AG04450 (cell line): ENCODE measurements at regions not wholly inside any gene's neighbourhood (a gene's known extent, or its start where the extent isn't known, plus 50 kb on each side); places are given as distances from the start of the nearest gene placed in this dataset.

ENCODE experiments used
- CTCF ChIA-PET: fragments of 300-600, 350-600 bp; formaldehyde crosslinking; extraction: SDS; loops from one replicate; lab custom pipeline; 2022; ENCODE audit warnings: antibody characterized with exemption, inconsistent platforms; lab: Charles Lee
- POLR2A ChIA-PET: fragments of 350-600 bp; formaldehyde crosslinking; extraction: SDS; loops from one replicate; lab custom pipeline; 2021; ENCODE audit warnings: antibody characterized with exemption, inconsistent platforms; lab: Yijun Ruan, JAX
- DNase-seq: peaks from one replicate; pipeline ENCODE4 v3.0.0-alpha.2; 2011; ENCODE audit warnings: low read depth, low spot score
- H3K27ac ChIP-seq: one replicate; pipeline ENCODE4 v1.5.1; 2012; ENCODE audit warnings: low read depth, low read length, control low read depth
- H3K27me3 ChIP-seq: one replicate; pipeline ENCODE4 v1.6.0; 2012; ENCODE audit warnings: low read length; ENCODE audit not compliant: control insufficient read depth, insufficient read depth
- H3K4me3 ChIP-seq: 2 replicates; pipeline ENCODE4 v1.5.1; 2011; ENCODE audit warnings: mild to moderate bottlenecking, low read depth, low read length, control low read depth
- H3K9me3 ChIP-seq: 2 replicates; pipeline ENCODE4 v1.5.1; 2012; ENCODE audit warnings: low read length; ENCODE audit not compliant: control insufficient read depth, insufficient read depth
- CTCF ChIP-seq: IDR thresholded peaks from 2 replicates; pipeline ENCODE4 v1.5.1; 2011; ENCODE audit warnings: low read depth, low read length, control low read depth, inconsistent platforms

GRCh38 chr13:78020861-78021260 is 102.2 kb upstream of the EDNRB start:
- Histone ChIP-seq H3K4me3 (no peak overlapping the region), H3K27ac (no peak overlapping the region), H3K9me3 (no peaks in the 10 kb centered on the region), H3K27me3 (no peaks in the 10 kb centered on the region)
- ChIA-PET POLR2A (no interaction called here), CTCF (interaction anchor here (0.6 kb wide), 1 partner anchor 957 kb away, joined by 11 read pairs; no protein-coding TSS in a partner anchor)
- DNase-seq, result no peak
- no peak for TF ChIP-seq CTCF

- CTCF ChIA-PET, result no interaction called here
- H3K27ac ChIP-seq, result no peak overlapping the region
- no peak overlapping the region for H3K4me3 ChIP-seq
- H3K9me3 ChIP-seq, result no peaks in the 10 kb centered on the region
- POLR2A ChIA-PET, result no interaction called here
- TF ChIP-seq CTCF, result no peak
- no peaks in the 10 kb centered on the region for H3K27me3 ChIP-seq
- no peak for DNase-seq
Observed at GRCh38 chr13:78015782-78016181, 97.2 kb upstream of the EDNRB start.

DNA sequence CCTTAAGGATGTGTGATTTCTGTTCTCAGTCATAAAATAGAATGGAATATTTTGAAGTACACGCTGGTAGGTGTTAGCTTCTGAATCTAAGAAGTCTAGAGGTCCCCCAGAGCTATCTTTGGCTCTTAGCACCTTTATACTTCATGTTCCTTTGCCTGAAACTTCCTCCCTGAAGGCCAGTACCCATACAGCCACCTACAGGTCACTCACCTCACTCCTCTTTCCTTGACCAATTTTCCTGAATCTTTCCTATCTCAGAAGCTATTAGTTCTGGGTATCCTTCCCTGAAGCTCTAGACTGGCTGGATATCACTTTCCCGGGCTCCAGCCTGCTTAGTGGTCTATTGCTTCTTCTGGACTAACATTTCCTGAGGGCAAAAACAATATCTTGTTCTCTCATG is 93.4 kb upstream of the EDNRB start:
- no peak for TF ChIP-seq CTCF
- CTCF ChIA-PET, result no interaction called here
- DNase-seq, result no peak
- Histone ChIP-seq H3K9me3 (no peaks in the 10 kb centered on the region), H3K27me3 (no peaks in the 10 kb centered on the region), H3K4me3 (no peak overlapping the region), H3K27ac (no peak overlapping the region)
- POLR2A ChIA-PET, result no interaction called here

GRCh38 chr13:78004821-78005220 is 86.2 kb upstream of the EDNRB start:
- TF ChIP-seq CTCF, result no peak
- Histone ChIP-seq H3K9me3 (no peaks in the 10 kb centered on the region), H3K27ac (no peak overlapping the region), H3K27me3 (no peaks in the 10 kb centered on the region), H3K4me3 (no peak overlapping the region)
- POLR2A ChIA-PET, result no interaction called here
- CTCF ChIA-PET, result no interaction called here
- DNase-seq, result no peak

DNA sequence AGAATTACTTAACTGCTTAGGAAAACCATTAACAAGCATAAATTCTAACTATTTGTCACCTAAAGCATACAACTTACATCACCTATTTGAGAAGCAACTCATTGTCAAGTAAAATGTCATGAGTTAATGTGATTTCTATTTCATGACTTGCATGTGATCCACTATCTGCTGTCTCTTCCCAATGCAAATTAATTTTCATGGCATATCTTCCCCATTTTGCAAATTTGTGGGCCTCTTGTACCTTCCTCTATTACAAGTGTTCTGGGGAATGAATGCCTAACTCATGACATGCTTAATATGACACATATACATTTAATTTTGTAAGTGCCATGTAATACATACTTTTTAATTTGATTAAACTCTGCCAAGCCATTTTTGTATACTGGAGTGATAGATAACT is 81.1 kb upstream of the EDNRB start:
- no peak overlapping the region for H3K4me3 ChIP-seq
- no peak for TF ChIP-seq CTCF
- ChIA-PET CTCF (no interaction called here), POLR2A (no interaction called here)
- no peak for DNase-seq
- no peak overlapping the region for H3K27ac ChIP-seq
- no peaks in the 10 kb centered on the region for H3K27me3 ChIP-seq
- H3K9me3 ChIP-seq, result no peaks in the 10 kb centered on the region
